K562 (cell line): ENCODE measurements at regions not wholly inside any gene's neighbourhood (a gene's known extent, or its start where the extent isn't known, plus 50 kb on each side); places are given as distances from the start of the nearest gene placed in this dataset.

Experiments
- ATAC-seq: fragments of 200-7000 bp; cut with Tn5 transposase; 3 replicates; pipeline ENCODE4 v1.9.1; 2020; ENCODE audit warnings: moderate library complexity
- BruUV-seq: library from RNA; stranded (reverse); fragments of 400-500 nt; replicated peaks from 2 replicates; lab custom pipeline; 2021; lab: Mats Ljungman, UMichigan
- CTCF ChIA-PET: fragments of 300-600 bp; formaldehyde crosslinking; extraction: SDS; loops from one replicate; lab custom pipeline; 2021; ENCODE audit warnings: low intra/inter-chr PET ratio; lab: Yijun Ruan, JAX
- POLR2A ChIA-PET: fragments of 300-600, 350-650 bp; sonication (Branson Sonifier 250); formaldehyde crosslinking; extraction: SDS; loops from one replicate; lab custom pipeline; 2021; ENCODE audit warnings: antibody characterized with exemption, inconsistent platforms; lab: Yijun Ruan, JAX
- DNase-seq, 4 experiments: peaks; one replicate each; pipeline versions ENCODE4 v3.0.0 to v3.0.0-alpha.2; 2011 to 2018; ENCODE audit warnings: low spot score in 3 of 4, mixed read lengths in 3 of 4; ENCODE audit errors: extremely low read depth in 1 of 4
- FAIRE-seq: peaks from 2 replicates; lab custom pipeline; 2011; peaks lifted over from hg19 to GRCh38; lab: Jason Lieb, UNC
- H2AFZ ChIP-seq: 2 replicates; pipeline ENCODE4 v1.6.0; 2011; ENCODE audit warnings: low read depth, low read length, control low read depth, inconsistent platforms
- H3K27ac ChIP-seq: fragments of 200-600 bp; 3 replicates; pipeline ENCODE4 v1.8.0; 2011; ENCODE audit warnings: low read depth, mild to moderate bottlenecking, control low read depth, inconsistent platforms, low read length, moderate library complexity, mixed read lengths; ENCODE audit errors: extremely low read depth
- H3K27me3 ChIP-seq, 2 experiments: fragments of 300-600 bp in 1 of 2; 2 replicates in 1 of 2; 3 replicates in 1 of 2; pipeline versions ENCODE4 v1.6.0 to v1.8.0; 2011; ENCODE audit warnings: inconsistent platforms in 2 of 2, low read length in 2 of 2, mild to moderate bottlenecking in 1 of 2, mixed read lengths in 1 of 2, moderate library complexity in 1 of 2; ENCODE audit not compliant: control insufficient read depth in 2 of 2, insufficient read depth in 2 of 2
- H3K36me3 ChIP-seq: fragments of 300-600 bp; 3 replicates; pipeline ENCODE4 v1.8.0; 2011; ENCODE audit warnings: mild to moderate bottlenecking, low read length, inconsistent platforms; ENCODE audit not compliant: control insufficient read depth, insufficient read depth
- H3K4me1 ChIP-seq, 2 experiments: fragments of 200-600 bp in 1 of 2; replicated peaks in 1 of 2; 2 replicates in 1 of 2; 3 replicates in 1 of 2; pipeline versions ENCODE4 v1.5.1 to v1.8.0; 2011; ENCODE audit warnings: inconsistent platforms in 2 of 2, low read length in 2 of 2, mild to moderate bottlenecking in 1 of 2, mixed read lengths in 1 of 2, moderate library complexity in 1 of 2; ENCODE audit not compliant: control insufficient read depth in 2 of 2, insufficient read depth in 2 of 2
- H3K4me2 ChIP-seq: 2 replicates; pipeline ENCODE4 v1.6.1; 2011; ENCODE audit warnings: low read length, control low read depth, inconsistent platforms, mixed read lengths; ENCODE audit not compliant: insufficient read depth
- H3K4me3 ChIP-seq: fragments of 200-600 bp; sonication (generic), shearing (Covaris generic); 2 replicates; pipeline ENCODE4 v1.5.1; 2016; ENCODE audit warnings: control low read depth, inconsistent platforms
- H3K79me2 ChIP-seq: fragments of 200-600 bp; 3 replicates; pipeline ENCODE4 v1.8.0; 2011; ENCODE audit warnings: low read length, inconsistent platforms; ENCODE audit not compliant: control insufficient read depth, insufficient read depth
- H3K9ac ChIP-seq, 2 experiments: 2 replicates each; pipeline versions ENCODE4 v1.6.0 to v1.6.1; 2011; ENCODE audit warnings: low read depth in 2 of 2, low read length in 2 of 2, control low read depth in 1 of 2, inconsistent platforms in 1 of 2, mild to moderate bottlenecking in 1 of 2, mixed read lengths in 1 of 2; ENCODE audit not compliant: insufficient read depth in 1 of 2
- H3K9me1 ChIP-seq: one replicate; pipeline ENCODE4 v1.6.0; 2011; ENCODE audit warnings: inconsistent platforms, mild to moderate bottlenecking, low read length, moderate library complexity; ENCODE audit not compliant: control insufficient read depth, insufficient read depth
- H3K9me3 ChIP-seq: replicated peaks from 2 replicates; pipeline ENCODE4 v1.5.1; 2011; ENCODE audit warnings: low read depth, low read length, inconsistent platforms; ENCODE audit not compliant: control insufficient read depth, insufficient read depth
- H4K20me1 ChIP-seq: replicated peaks from 2 replicates; pipeline ENCODE4 v1.6.1; 2011; ENCODE audit warnings: low read length, inconsistent platforms, mixed read lengths; ENCODE audit not compliant: control insufficient read depth, insufficient read depth
- CHD4 ChIP-seq: fragments of 200-600 bp; sonication (generic); IDR thresholded peaks from 3 replicates; pipeline ENCODE4 v1.6.1; 2012; ENCODE audit warnings: low read depth, mild to moderate bottlenecking, mixed read lengths, low read length, inconsistent platforms; ENCODE audit not compliant: insufficient read depth, insufficient replicate concordance, poor library complexity, severe bottlenecking
- HSF4 ChIP-seq: fragments of 250-450 bp; sonication (Bioruptor Pico); IDR thresholded peaks from 2 replicates; pipeline ENCODE4 v2.1.2; 2022; ENCODE audit warnings: mild to moderate bottlenecking, moderate library complexity, borderline replicate concordance
- KAT2B ChIP-seq: IDR thresholded peaks from one replicate; pipeline ENCODE4 v1.6.1; 2012; ENCODE audit warnings: low read depth, mild to moderate bottlenecking, control low read depth, inconsistent platforms, low read length, moderate library complexity
- MLX ChIP-seq, 2 experiments: fragments of 450-650 bp in 1 of 2; sonication (generic) in 1 of 2; formaldehyde crosslinking; conservative IDR thresholded peaks; 2 replicates each; pipeline versions ENCODE4 v1.4.0 to v1.8.1; 2020 to 2022; ENCODE audit warnings: mild to moderate bottlenecking in 1 of 2, missing genetic modification reagents in 1 of 2
- NFE2L1 ChIP-seq: fragments of 450-650 bp; IDR thresholded peaks from 2 replicates; pipeline ENCODE4 v1.6.1; 2016; ENCODE audit warnings: missing genetic modification characterization, low read depth, mild to moderate bottlenecking, missing compliant biosample characterization, moderate library complexity, borderline replicate concordance
- RB1 ChIP-seq: fragments of 450-650 bp; IDR thresholded peaks from 2 replicates; pipeline ENCODE4 v1.6.1; 2017; ENCODE audit warnings: low read depth, mild to moderate bottlenecking
- RBM14 ChIP-seq: fragments of 200-400 bp; formaldehyde crosslinking; IDR thresholded peaks from 2 replicates; pipeline ENCODE4 v1.6.1; 2018; ENCODE audit warnings: low read depth, mild to moderate bottlenecking, low read length, moderate library complexity, borderline replicate concordance; ENCODE audit not compliant: insufficient read depth
- SMARCB1 ChIP-seq: IDR thresholded peaks from 2 replicates; pipeline ENCODE4 v1.6.1; 2011; ENCODE audit warnings: improper control_type of control experiment, low read depth; ENCODE audit not compliant: insufficient read length
- ZFP1 ChIP-seq: fragments of 450-650 bp; formaldehyde crosslinking; IDR thresholded peaks from 2 replicates; pipeline ENCODE4 v1.4.0; 2020; ENCODE audit warnings: mild to moderate bottlenecking, mixed read lengths
- ZNF41 ChIP-seq: fragments of 250-450 bp; sonication (Bioruptor Pico); conservative IDR thresholded peaks from 2 replicates; pipeline ENCODE4 v1.4.0; 2020; ENCODE audit warnings: mild to moderate bottlenecking
- WGBS: fragments of 100-300 bp; shearing (Covaris generic); methylation state at CpG from one replicate; pipeline ENCODE4 v1.1.6; 2016; ENCODE audit warnings: low coverage, mixed read lengths; ENCODE audit not compliant: insufficient coverage; ENCODE audit errors: missing lambda C conversion rate; 5-methylcytosine and 5-hydroxymethylcytosine counted together
- in situ Hi-C: fragments of 300-500 bp; cut with MboI; formaldehyde crosslinking; loops from 4 replicates; pipeline ENCODE4 v1.15.0; 2018; ENCODE audit warnings: inconsistent platforms, mixed read lengths
- intact Hi-C: fragments of 100-400 bp; cut with micrococcal nuclease; formaldehyde crosslinking; loops from 2 replicates; pipeline ENCODE4 v1.14.2; 2022

DNA sequence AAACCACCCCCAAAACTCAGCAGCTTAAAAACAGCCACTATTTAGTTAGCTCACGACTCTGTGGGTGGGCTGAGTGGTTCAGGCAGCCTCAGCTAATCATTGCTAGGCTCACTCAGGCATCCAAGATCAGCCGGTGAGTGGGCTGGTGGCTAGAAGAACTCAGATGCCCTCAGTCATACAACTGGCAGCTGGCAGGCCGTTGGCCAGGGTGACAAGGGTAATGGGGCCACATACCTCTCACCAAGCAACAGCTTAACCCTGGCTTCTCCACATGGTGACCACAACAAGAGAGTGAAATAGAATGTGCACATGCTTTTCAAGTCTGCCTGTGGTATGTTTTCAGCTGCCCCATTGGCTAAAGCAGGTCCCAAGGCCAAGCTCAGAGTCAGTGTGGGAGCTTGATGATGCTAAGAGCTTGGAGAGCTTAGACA, 435.4 kb upstream of the TSHZ3 start (continued):
- TF ChIP-seq MLX (CRISPR knock-in tag; conservative IDR thresholded peaks at IDR 0.05) (no peak), ZNF41 (CRISPR knock-in tag) (no peak)

DNA sequence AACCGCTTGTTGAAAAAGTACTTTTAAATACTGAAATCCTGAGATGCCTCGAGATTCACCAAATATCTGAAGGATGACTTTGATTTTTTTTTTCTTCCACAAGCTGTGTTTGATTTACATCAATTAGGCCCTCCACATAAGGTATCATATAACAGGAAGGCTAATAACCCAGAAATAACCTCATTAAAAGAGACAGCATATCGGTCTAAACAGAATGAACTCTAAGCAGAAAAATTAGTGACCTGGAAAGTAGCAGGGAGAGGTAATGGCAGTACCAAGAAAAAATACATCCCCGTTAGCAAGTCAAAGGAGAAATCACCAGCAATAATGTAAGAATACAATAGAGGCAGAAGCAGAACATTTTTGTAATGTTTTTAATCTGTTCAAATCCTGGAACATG, 452.4 kb upstream of the TSHZ3 start:
- POLR2A ChIA-PET: no interaction called here
- H4K20me1 ChIP-seq: no peaks in the 10 kb centered on the region
- H3K36me3 ChIP-seq: no peaks in the 10 kb centered on the region
- CTCF ChIA-PET: no interaction called here
- no peak overlapping the region for H3K4me2 ChIP-seq
- no peak overlapping the region for H3K4me3 ChIP-seq
- FAIRE-seq (no peak), DNase-seq (no peak), ATAC-seq (no peak)
- no peaks in the 10 kb centered on the region for H3K27me3 ChIP-seq
- BruUV-seq: no TSS peak
- WGBS: 0% methylated on average over 4 of the region's 4 CpGs
- in situ Hi-C loops: no loop called here
- no peak overlapping the region for H3K27ac ChIP-seq
- no peaks in the 10 kb centered on the region for H3K9me3 ChIP-seq
- no peaks in the 10 kb centered on the region for H3K4me1 ChIP-seq
- TF ChIP-seq CHD4: no peak
- TF ChIP-seq NFE2L1 (tag): no peak
- no peak for TF ChIP-seq HSF4 (CRISPR knock-in tag)
- no peak for TF ChIP-seq SMARCB1
- TF ChIP-seq ZFP1 (CRISPR knock-in tag): no peak
- TF ChIP-seq RB1: no peak
- no peak for TF ChIP-seq RBM14
- no peak for TF ChIP-seq KAT2B
- no peak overlapping the region for H3K9ac ChIP-seq
- no peaks in the 10 kb centered on the region for H3K79me2 ChIP-seq
- intact Hi-C loops: no loop called here
- no peak overlapping the region for H2AFZ ChIP-seq
- H3K9me1 ChIP-seq: no peaks in the 10 kb centered on the region
